Sciatic nerve (tissue), 2 donors: ENCODE measurements at regions not wholly inside any gene's neighbourhood (a gene's known extent, or its start where the extent isn't known, plus 50 kb on each side); places are given as distances from the start of the nearest gene placed in this dataset.

Source experiments
- ATAC-seq: fragments of 200-7000 bp; cut with Tn5 transposase; one replicate; pipeline ENCODE4 v1.9.1; 2020; ENCODE audit warnings: mild to moderate bottlenecking, moderate library complexity
- DNase-seq: peaks from one replicate; pipeline ENCODE4 v3.0.0-alpha.2; 2020; ENCODE audit warnings: low spot score
- intact Hi-C: fragments of 100-400 bp; cut with DNase I; formaldehyde crosslinking; loops from one replicate; pipeline ENCODE4 v1.14.2; 2022
- donor health status: DM: no; HTN: no; CAD: no.
- donor health status: DM: no; HTN: no; CAD: no.

GRCh38 chr4:11635342-11635741 lies 206.6 kb upstream of the HS3ST1 start:
- DNase-seq = no peak
- no peak for ATAC-seq
- intact Hi-C loops = no loop called here

DNA sequence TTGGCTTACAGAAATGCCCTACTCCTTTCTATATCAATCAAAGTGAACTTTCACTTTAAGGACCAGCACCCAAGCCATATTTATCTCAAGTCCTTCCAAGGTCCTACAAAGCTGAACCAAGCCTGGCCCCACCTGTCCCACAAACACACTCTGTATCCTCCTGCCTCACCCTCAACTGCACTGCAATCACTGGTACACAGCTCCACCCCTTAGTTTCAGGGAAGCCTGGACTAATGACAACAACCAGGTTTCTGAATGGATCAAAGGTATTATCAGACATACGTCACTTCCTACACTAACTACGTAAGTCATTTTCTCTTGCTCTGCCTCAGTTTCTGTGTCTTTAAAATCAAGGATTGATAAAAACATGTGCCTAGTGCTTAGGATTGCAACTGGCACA lies 205.6 kb upstream of the HS3ST1 start:
- ATAC-seq (no peak), DNase-seq (no peak)
- intact Hi-C loops = no loop called here

DNA sequence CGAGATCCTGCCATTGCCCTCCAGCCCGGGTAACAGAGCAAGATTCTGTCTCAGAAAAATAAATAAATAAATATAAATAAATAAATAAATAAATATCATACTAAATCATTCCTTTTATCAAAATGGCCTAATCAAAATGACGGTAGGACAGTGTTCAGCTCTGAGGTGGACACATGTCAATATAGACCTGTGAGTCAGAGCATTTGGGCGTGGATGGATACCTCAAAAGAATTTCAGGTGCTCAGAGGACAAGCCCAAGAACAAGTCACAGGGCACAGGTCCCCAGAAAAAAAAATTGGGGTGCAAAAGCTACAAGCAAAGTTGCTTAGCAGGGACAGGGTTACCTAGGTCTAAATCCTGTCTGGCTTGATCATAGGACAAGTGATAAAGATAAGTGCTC lies 204.7 kb upstream of the HS3ST1 start:
- intact Hi-C loops = no loop called here
- ATAC-seq = no peak

DNA sequence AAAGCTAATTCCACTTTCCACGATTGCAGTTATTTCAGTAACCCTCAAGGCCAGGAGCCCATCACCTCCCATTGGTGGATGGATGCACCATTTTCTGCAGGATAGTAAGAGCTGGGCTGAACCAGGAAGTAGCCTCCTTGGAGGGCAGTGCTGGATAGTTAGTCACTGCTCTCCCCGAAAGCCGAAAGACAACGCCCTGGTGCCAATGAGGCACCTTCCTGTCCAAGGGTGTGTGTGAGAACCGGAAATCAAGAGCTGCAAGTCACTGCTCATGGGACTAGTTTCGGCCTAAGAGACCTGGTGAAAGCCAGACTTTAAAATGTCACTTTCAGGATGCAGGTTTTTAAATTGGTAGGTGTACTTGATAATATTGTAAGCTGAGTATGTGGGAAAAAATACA lies 203.8 kb upstream of the HS3ST1 start:
- no peak for ATAC-seq
- intact Hi-C loops = no loop called here
- DNase-seq = no peak

More for the DNA sequence above, 204.7 kb upstream of the HS3ST1 start:
- no peak for DNase-seq

DNA sequence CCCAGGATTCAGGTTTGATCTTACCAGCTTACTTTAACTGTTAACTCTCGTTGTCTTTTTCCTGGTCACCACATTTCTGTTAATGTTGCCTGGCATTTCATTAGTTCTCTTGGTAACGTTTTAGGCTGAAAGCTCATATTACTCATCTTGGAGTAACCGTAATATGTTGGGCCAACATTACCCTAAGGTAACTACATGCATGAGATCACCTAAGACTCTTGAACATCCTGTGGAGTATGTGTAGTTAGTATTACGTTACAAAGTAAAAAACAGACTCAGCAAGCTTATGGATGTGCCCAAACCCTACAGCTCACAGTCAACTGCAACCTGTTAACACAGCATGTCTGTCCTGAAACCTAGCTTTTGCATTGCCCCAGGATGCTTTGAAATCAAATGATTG lies 203.3 kb upstream of the HS3ST1 start:
- intact Hi-C loops = no loop called here
- DNase-seq (no peak), ATAC-seq (no peak)

- ATAC-seq (no peak), DNase-seq (no peak)
- intact Hi-C loops = no loop called here
Observed at GRCh38 chr4:11631416-11631815, 202.7 kb upstream of the HS3ST1 start.

GRCh38 chr4:11628093-11628725 lies 199.5 kb upstream of the HS3ST1 start:
- ATAC-seq (no peak), DNase-seq (no peak)
- intact Hi-C loops = no loop called here

DNA sequence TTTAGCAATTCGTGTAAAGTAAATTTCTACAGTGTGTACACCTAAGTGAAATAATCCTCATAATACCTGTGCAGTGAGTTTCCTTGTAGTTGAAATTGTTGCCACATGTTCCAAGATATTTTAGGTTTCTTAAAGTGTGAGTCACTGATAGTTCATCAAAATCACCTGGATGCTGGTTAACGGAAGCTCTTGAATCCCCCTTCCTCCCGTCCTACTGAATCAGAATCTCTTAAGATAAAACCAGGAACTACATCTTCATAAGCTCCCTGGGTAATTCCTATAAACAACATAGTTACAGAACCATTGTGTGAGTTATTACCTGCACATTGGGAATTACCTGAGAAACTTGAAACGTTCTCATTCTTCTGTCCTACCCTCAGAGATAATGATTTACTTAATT lies 197.4 kb upstream of the HS3ST1 start:
- DNase-seq (no peak), ATAC-seq (no peak)
- intact Hi-C loops = no loop called here

DNA sequence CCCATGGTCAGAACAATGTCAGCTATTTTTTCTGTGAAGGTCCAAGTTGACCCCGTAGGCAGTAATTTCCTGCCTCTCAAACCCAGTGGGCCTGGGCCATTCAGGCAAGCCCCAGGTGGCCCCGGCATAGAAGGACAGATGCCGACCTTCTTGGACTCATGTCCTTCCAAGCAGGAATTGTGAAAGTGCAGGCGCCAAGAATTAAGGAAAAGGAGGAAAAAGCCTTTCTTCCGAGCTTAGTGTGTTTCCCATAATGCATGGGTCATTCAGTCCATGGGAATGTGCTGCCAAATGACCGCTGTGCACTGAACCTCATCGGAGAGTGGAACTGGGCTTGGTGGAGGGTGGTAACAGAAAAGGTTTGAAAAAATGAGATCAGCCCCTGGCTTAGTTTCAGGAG lies 196.5 kb upstream of the HS3ST1 start:
- intact Hi-C loops = no loop called here
- ATAC-seq (peak; percentile 44), DNase-seq (no peak)

GRCh38 chr4:11624370-11624769 lies 195.7 kb upstream of the HS3ST1 start:
- DNase-seq (no peak), ATAC-seq (no peak)

GRCh38 chr4:11623726-11624037 lies 195.0 kb upstream of the HS3ST1 start:
- intact Hi-C loops = no loop called here
- DNase-seq (no peak), ATAC-seq (no peak)

More at GRCh38 chr4:11624370-11624769, 195.7 kb upstream of the HS3ST1 start:
- intact Hi-C loops = no loop called here

- no peak for DNase-seq
- intact Hi-C loops = no loop called here
- ATAC-seq = no peak
Observed at GRCh38 chr4:11622961-11623725, 194.4 kb upstream of the HS3ST1 start.

DNA sequence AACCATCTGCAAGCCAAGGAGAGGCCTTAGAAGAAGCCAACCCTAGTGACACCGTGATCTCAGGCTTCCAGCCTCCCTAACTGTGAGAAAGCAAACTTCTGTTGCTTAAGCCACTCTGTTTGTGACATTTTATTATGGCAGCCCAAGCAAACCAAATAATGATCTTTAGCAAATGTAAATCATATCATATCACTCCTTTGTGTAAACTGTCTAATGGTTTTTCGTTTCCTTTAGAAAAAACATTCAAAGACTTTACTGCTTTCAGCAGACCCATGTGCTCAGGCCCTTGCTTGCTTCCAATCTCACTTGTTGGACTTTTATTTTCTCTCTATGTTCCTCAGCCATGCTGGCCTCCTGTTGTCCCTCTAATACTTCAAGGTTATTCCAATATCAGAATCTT lies 192.2 kb upstream of the HS3ST1 start:
- intact Hi-C loops = no loop called here
- DNase-seq (no peak), ATAC-seq (no peak)

GRCh38 chr4:11618666-11619282 lies 190.1 kb upstream of the HS3ST1 start:
- ATAC-seq = no peak

GRCh38 chr4:11616856-11617255 lies 188.2 kb upstream of the HS3ST1 start:
- ATAC-seq (no peak), DNase-seq (no peak)
- intact Hi-C loops = no loop called here

More at GRCh38 chr4:11618666-11619282, 190.1 kb upstream of the HS3ST1 start:
- no peak for DNase-seq
- intact Hi-C loops = no loop called here

GRCh38 chr4:11615601-11616000 lies 186.9 kb upstream of the HS3ST1 start:
- ATAC-seq = no peak
- intact Hi-C loops = no loop called here
- DNase-seq = no peak

DNA sequence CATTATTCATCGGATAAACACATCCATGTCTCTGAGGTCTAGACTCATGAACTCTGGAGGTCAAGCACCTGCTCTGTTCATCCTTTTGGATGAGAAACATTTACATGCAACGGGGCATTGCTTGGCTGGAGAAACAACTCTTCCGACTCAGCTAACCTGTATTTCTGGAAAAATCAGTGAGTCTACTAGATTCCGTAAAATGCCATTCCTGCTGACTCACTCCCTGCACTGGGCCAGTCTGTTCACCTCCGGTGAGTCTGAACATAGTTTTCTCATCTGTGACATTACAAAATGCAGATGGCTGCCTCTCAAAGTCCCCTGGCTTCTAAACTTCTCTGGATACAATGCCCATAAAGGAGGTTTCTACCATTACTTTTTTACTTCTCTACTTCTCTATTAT lies 185.7 kb upstream of the HS3ST1 start:
- ATAC-seq (no peak), DNase-seq (no peak)

GRCh38 chr4:11611868-11612267 lies 183.2 kb upstream of the HS3ST1 start:
- intact Hi-C loops = no loop called here
- DNase-seq (no peak), ATAC-seq (no peak)

More for the DNA sequence above, 185.7 kb upstream of the HS3ST1 start:
- intact Hi-C loops = no loop called here

GRCh38 chr4:11609751-11610150 lies 181.1 kb upstream of the HS3ST1 start:
- intact Hi-C loops = no loop called here
- ATAC-seq (no peak), DNase-seq (no peak)

GRCh38 chr4:11608992-11609391 lies 180.3 kb upstream of the HS3ST1 start:
- ATAC-seq (no peak), DNase-seq (no peak)
- intact Hi-C loops = no loop called here

DNA sequence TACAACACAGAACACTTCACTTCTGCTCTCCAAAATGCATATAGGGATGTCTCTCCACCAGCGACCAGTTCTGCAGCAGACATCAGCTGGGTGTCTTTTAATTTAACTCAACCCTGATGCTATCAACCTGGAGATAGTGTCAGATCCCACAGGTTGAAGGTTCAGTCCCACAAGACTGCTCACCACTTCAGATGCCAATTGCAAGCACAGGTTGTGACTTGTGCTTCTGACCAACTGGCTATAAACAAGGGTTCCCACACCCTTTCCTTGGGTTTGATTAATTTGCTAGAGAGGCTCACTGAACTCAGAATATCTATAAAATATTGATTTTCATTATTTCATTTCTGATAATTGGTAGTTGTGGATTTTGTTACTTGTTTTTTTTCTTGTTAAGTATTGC lies 177.4 kb upstream of the HS3ST1 start:
- DNase-seq (no peak), ATAC-seq (no peak)
- intact Hi-C loops = no loop called here
